HepG2 (cell line): ENCODE measurements at regions not wholly inside any gene's neighbourhood (a gene's known extent, or its start where the extent isn't known, plus 50 kb on each side); places are given as distances from the start of the nearest gene placed in this dataset.

Source experiments
- ATF1 ChIP-seq: IDR thresholded peaks from 2 replicates; pipeline ENCODE4 v1.6.1; 2016; ENCODE audit warnings: mild to moderate bottlenecking, control low read depth
- CTCF ChIP-seq: sonication (generic); formaldehyde crosslinking; IDR thresholded peaks from 2 replicates; pipeline ENCODE4 v1.5.0; 2020; ENCODE audit warnings: mild to moderate bottlenecking, missing genetic modification reagents, moderate library complexity
- FOXJ3 ChIP-seq: sonication (generic); formaldehyde crosslinking; IDR thresholded peaks from 2 replicates; pipeline ENCODE4 v1.4.0; 2020; ENCODE audit warnings: missing genetic modification reagents, mild to moderate bottlenecking, borderline replicate concordance
- HOXA3 ChIP-seq: sonication (generic); formaldehyde crosslinking; IDR thresholded peaks from 2 replicates; pipeline ENCODE4 v1.5.0; 2020; ENCODE audit warnings: missing genetic modification reagents
- MXI1 ChIP-seq: IDR thresholded peaks from 3 replicates; pipeline ENCODE4 v1.6.1; 2012; ENCODE audit warnings: low read depth, low read length, inconsistent platforms, borderline replicate concordance
- NPAS2 ChIP-seq: sonication (generic); formaldehyde crosslinking; IDR thresholded peaks from 2 replicates; pipeline ENCODE4 v1.8.0; 2022; ENCODE audit warnings: mild to moderate bottlenecking, missing genetic modification reagents, borderline replicate concordance
- SIX4 ChIP-seq: sonication (generic); formaldehyde crosslinking; IDR thresholded peaks from 2 replicates; pipeline ENCODE4 v1.4.0; 2020; ENCODE audit warnings: missing genetic modification reagents
- TCF7L2 ChIP-seq: IDR thresholded peaks from 2 replicates; pipeline ENCODE4 v1.6.1; 2011; ENCODE audit warnings: mild to moderate bottlenecking, low read depth, low read length, moderate library complexity
- THAP11 ChIP-seq: IDR thresholded peaks from 2 replicates; pipeline ENCODE4 v1.6.1; 2016; ENCODE audit warnings: missing biosample characterization, missing genetic modification reagents
- ZFX ChIP-seq: sonication (generic); formaldehyde crosslinking; IDR thresholded peaks from 2 replicates; pipeline ENCODE4 v1.4.0; 2020; ENCODE audit warnings: mild to moderate bottlenecking, low read depth, missing genetic modification reagents, moderate library complexity

- TF ChIP-seq ATF1 (CRISPR knock-in tag) (no peak), THAP11 (CRISPR knock-in tag) (no peak), CTCF (CRISPR knock-in tag) (no peak), TCF7L2 (no peak), SIX4 (CRISPR knock-in tag) (no peak), HOXA3 (CRISPR knock-in tag) (no peak), MXI1 (no peak), NPAS2 (CRISPR knock-in tag) (no peak), FOXJ3 (no peak), ZFX (CRISPR knock-in tag) (no peak)
Measured at GRCh38 chr2:45287045-45287444, 277.8 kb upstream of the SIX2 start.
